Loucy (cell line): ENCODE measurements at regions not wholly inside any gene's neighbourhood (a gene's known extent, or its start where the extent isn't known, plus 50 kb on each side); places are given as distances from the start of the nearest gene placed in this dataset.

Experiments used
- H2AFZ ChIP-seq: fragments of 200-600 bp; sonication (generic); 2 replicates; pipeline ENCODE4 v1.6.0; 2016; ENCODE audit warnings: antibody characterized with exemption, mild to moderate bottlenecking, low read length, moderate library complexity
- H3F3A ChIP-seq: fragments of 200-600 bp; 2 replicates; pipeline ENCODE4 v1.6.0; 2016; ENCODE audit warnings: antibody characterized with exemption, low read depth, mild to moderate bottlenecking
- H3K27me3 ChIP-seq: fragments of 200-600 bp; sonication (generic); 2 replicates; pipeline ENCODE4 v1.6.1; 2014; ENCODE audit warnings: low read length, mild to moderate bottlenecking; ENCODE audit not compliant: insufficient read depth, poor library complexity, severe bottlenecking
- H3K36me3 ChIP-seq: fragments of 200-600 bp; sonication (generic); 2 replicates; pipeline ENCODE4 v1.6.1; 2016; ENCODE audit warnings: low read length; ENCODE audit not compliant: insufficient read depth
- H3K4me1 ChIP-seq: fragments of 200-600 bp; sonication (generic); 2 replicates; pipeline ENCODE4 v1.5.1; 2014; ENCODE audit warnings: low read length, mild to moderate bottlenecking; ENCODE audit not compliant: insufficient read depth, poor library complexity, severe bottlenecking
- H3K4me2 ChIP-seq: fragments of 200-600 bp; sonication (generic); 2 replicates; pipeline ENCODE4 v1.6.0; 2014; ENCODE audit warnings: antibody characterized with exemption, low read length, low read depth, mild to moderate bottlenecking; ENCODE audit not compliant: poor library complexity, severe bottlenecking
- H3K4me3 ChIP-seq: fragments of 200-600 bp; sonication (generic); 2 replicates; pipeline ENCODE4 v1.5.1; 2014; ENCODE audit warnings: low read length, mild to moderate bottlenecking, mixed read lengths; ENCODE audit not compliant: poor library complexity, severe bottlenecking
- H3K79me2 ChIP-seq: fragments of 200-600 bp; sonication (generic); 2 replicates; pipeline ENCODE4 v1.6.1; 2014; ENCODE audit warnings: low read length; ENCODE audit not compliant: insufficient read depth
- H3K9ac ChIP-seq: fragments of 200-600 bp; sonication (generic); 2 replicates; pipeline ENCODE4 v1.6.0; 2014; ENCODE audit warnings: mild to moderate bottlenecking, low read depth, low read length, moderate library complexity; ENCODE audit not compliant: poor library complexity, severe bottlenecking
- H3K9me2 ChIP-seq: fragments of 200-600 bp; sonication (generic); replicated peaks from 2 replicates; pipeline ENCODE4 v1.6.1; 2016; ENCODE audit warnings: low read depth, low read length, mixed read lengths
- H3K9me3 ChIP-seq: fragments of 200-600 bp; sonication (generic); 2 replicates; pipeline ENCODE4 v1.6.1; 2014; ENCODE audit warnings: mild to moderate bottlenecking, antibody characterized with exemption, low read length, low read depth; ENCODE audit not compliant: insufficient read depth
- H4K20me1 ChIP-seq: fragments of 200-600 bp; sonication (generic); 2 replicates; pipeline ENCODE4 v1.6.0; 2014; ENCODE audit warnings: antibody characterized with exemption, low read length, mild to moderate bottlenecking; ENCODE audit not compliant: insufficient read depth, poor library complexity, severe bottlenecking
- EZH2phosphoT487 ChIP-seq: fragments of 200-600 bp; IDR thresholded peaks from 2 replicates; pipeline ENCODE4 v1.6.1; 2018; ENCODE audit warnings: antibody characterized with exemption, mild to moderate bottlenecking, moderate library complexity, borderline replicate concordance
- TF ChIP-seq, protein P1 (sequence below): fragments of 200-600 bp; sonication (generic); conservative IDR thresholded peaks from 2 replicates; pipeline ENCODE4 v1.5.1; 2014; ENCODE audit warnings: mild to moderate bottlenecking, antibody characterized with exemption, low read length

DNA sequence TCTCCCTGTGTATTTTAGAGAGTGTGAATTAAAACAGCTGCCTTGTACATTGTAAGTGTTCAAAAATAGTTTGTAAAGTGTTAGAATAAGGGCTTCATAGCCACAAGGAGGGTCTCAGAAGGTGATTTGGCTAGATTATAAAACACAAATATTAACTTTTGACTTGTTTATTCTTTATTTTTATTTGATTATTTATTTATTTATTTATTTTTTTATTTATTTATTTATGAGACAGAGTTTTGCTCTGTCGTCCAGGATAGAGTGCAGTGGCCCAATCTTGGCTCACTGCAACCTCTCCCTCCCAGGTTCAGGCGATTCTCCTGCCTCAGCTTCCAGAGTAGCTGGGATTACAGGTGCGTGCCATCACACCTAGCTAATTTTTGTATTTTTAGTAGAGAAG, 111.5 kb upstream of the RBFOX1 start:
- Histone ChIP-seq H3K27me3 (no peaks in the 10 kb centered on the region), H3K9me2 (no peaks in the 10 kb centered on the region), H2AFZ (no peak overlapping the region), H4K20me1 (no peaks in the 10 kb centered on the region), H3K79me2 (no peaks in the 10 kb centered on the region), H3K4me3 (no peak overlapping the region), H3F3A (no peaks in the 10 kb centered on the region), H3K9ac (no peak overlapping the region), H3K4me2 (no peak overlapping the region), H3K9me3 (no peaks in the 10 kb centered on the region), H3K4me1 (no peaks in the 10 kb centered on the region), H3K36me3 (no peaks in the 10 kb centered on the region)
- TF ChIP-seq, protein P1, sequence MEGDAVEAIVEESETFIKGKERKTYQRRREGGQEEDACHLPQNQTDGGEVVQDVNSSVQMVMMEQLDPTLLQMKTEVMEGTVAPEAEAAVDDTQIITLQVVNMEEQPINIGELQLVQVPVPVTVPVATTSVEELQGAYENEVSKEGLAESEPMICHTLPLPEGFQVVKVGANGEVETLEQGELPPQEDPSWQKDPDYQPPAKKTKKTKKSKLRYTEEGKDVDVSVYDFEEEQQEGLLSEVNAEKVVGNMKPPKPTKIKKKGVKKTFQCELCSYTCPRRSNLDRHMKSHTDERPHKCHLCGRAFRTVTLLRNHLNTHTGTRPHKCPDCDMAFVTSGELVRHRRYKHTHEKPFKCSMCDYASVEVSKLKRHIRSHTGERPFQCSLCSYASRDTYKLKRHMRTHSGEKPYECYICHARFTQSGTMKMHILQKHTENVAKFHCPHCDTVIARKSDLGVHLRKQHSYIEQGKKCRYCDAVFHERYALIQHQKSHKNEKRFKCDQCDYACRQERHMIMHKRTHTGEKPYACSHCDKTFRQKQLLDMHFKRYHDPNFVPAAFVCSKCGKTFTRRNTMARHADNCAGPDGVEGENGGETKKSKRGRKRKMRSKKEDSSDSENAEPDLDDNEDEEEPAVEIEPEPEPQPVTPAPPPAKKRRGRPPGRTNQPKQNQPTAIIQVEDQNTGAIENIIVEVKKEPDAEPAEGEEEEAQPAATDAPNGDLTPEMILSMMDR: no peak
- no peak for TF ChIP-seq EZH2phosphoT487

GRCh38 chr16:7218936-7219335, 113.7 kb upstream of the RBFOX1 start:
- H2AFZ ChIP-seq: no peak overlapping the region
- no peaks in the 10 kb centered on the region for H3K79me2 ChIP-seq
- H3K9ac ChIP-seq: no peak overlapping the region
- no peaks in the 10 kb centered on the region for H3K36me3 ChIP-seq
- TF ChIP-seq, protein P1: no peak
- TF ChIP-seq EZH2phosphoT487: no peak
- no peaks in the 10 kb centered on the region for H3K9me2 ChIP-seq
- no peaks in the 10 kb centered on the region for H3K4me1 ChIP-seq
- no peaks in the 10 kb centered on the region for H4K20me1 ChIP-seq
- no peaks in the 10 kb centered on the region for H3K9me3 ChIP-seq
- H3K4me3 ChIP-seq: no peak overlapping the region
- H3K27me3 ChIP-seq: no peaks in the 10 kb centered on the region
- no peak overlapping the region for H3K4me2 ChIP-seq
- H3F3A ChIP-seq: no peaks in the 10 kb centered on the region

- TF ChIP-seq, protein P1: no peak
- no peak for TF ChIP-seq EZH2phosphoT487
- no peak overlapping the region for H3K4me2 ChIP-seq
Measured at GRCh38 chr16:7217797-7218196, 114.8 kb upstream of the RBFOX1 start.

More at GRCh38 chr16:7217797-7218196, 114.8 kb upstream of the RBFOX1 start:
- H3K9me2 ChIP-seq: no peaks in the 10 kb centered on the region
- H3K36me3 ChIP-seq: no peaks in the 10 kb centered on the region
- H3K4me3 ChIP-seq: no peak overlapping the region
- H3K9ac ChIP-seq: no peak overlapping the region
- no peaks in the 10 kb centered on the region for H3F3A ChIP-seq
- no peaks in the 10 kb centered on the region for H4K20me1 ChIP-seq
- no peak overlapping the region for H2AFZ ChIP-seq
- H3K27me3 ChIP-seq: no peaks in the 10 kb centered on the region
- H3K4me1 ChIP-seq: no peaks in the 10 kb centered on the region
- no peaks in the 10 kb centered on the region for H3K79me2 ChIP-seq
- H3K9me3 ChIP-seq: no peaks in the 10 kb centered on the region
